ENCODE measurements at regions not wholly inside any gene's neighbourhood (a gene's known extent, or its start where the extent isn't known, plus 50 kb on each side); places are given as distances from the start of the nearest gene placed in this dataset.

- DNase-seq (no peak), FAIRE-seq (peak; percentile 3)
- Histone ChIP-seq H3K27me3 (ENCODE audit: control insufficient read depth, insufficient read depth, low read length) (peaks cover 2% of the 10 kb centered on the region), H3K27ac (ENCODE audit: low read depth in 2 of 2, low read length in 2 of 2) (peak overlapping the region in 1 of 2 donors; percentile 7), H3K4me3 (ENCODE audit: low read length in 3 of 3) (no peak overlapping the region), H3K9me3 (ENCODE audit: control insufficient read depth in 2 of 3, insufficient read depth in 1 of 3, low read length in 3 of 3) (no peaks in the 10 kb centered on the region), H3K36me3 (ENCODE audit: control insufficient read depth in 2 of 3, insufficient read depth in 3 of 3, low read length in 3 of 3) (no peaks in the 10 kb centered on the region), H3K9ac (ENCODE audit: low read length in 3 of 3) (no peak overlapping the region), H3K4me1 (ENCODE audit: control insufficient read depth in 2 of 3, insufficient read depth in 2 of 3, low read depth in 1 of 3, low read length in 3 of 3) (peaks cover 0 to 5% (median 0%) of the 10 kb centered on the region in 3 donors)
- intact Hi-C loops (cut with DNase I): no loop called here
- TF ChIP-seq CTCF (IDR thresholded peaks at IDR 0.05; ENCODE audit: borderline replicate concordance, extremely low read depth, insufficient read depth): no peak
Measured at GRCh38 chrX:13103188-13103913, 58.9 kb upstream of the FAM9C start.

- peak overlapping the region in 1 of 2 donors; percentile 53 for H3K27ac ChIP-seq (ENCODE audit: low read depth in 2 of 2, low read length in 2 of 2)
- FAIRE-seq (peak; percentile 11), DNase-seq (no peak)
- H3K36me3 ChIP-seq (ENCODE audit: control insufficient read depth in 2 of 3, insufficient read depth in 3 of 3, low read length in 3 of 3): no peaks in the 10 kb centered on the region
- peaks cover 0 to 5% (median 0%) of the 10 kb centered on the region in 3 donors for H3K4me1 ChIP-seq (ENCODE audit: control insufficient read depth in 2 of 3, insufficient read depth in 2 of 3, low read depth in 1 of 3, low read length in 3 of 3)
- H3K9ac ChIP-seq (ENCODE audit: low read length in 3 of 3): no peak overlapping the region
- no peak overlapping the region for H3K4me3 ChIP-seq (ENCODE audit: low read length in 3 of 3)
- intact Hi-C loops (cut with DNase I): no loop called here
- no peaks in the 10 kb centered on the region for H3K9me3 ChIP-seq (ENCODE audit: control insufficient read depth in 2 of 3, insufficient read depth in 1 of 3, low read length in 3 of 3)
- H3K27me3 ChIP-seq (ENCODE audit: control insufficient read depth, insufficient read depth, low read length): peaks cover 2% of the 10 kb centered on the region
- TF ChIP-seq CTCF (IDR thresholded peaks at IDR 0.05; ENCODE audit: borderline replicate concordance, extremely low read depth, insufficient read depth): no peak
Measured at GRCh38 chrX:13102636-13103035, 58.2 kb upstream of the FAM9C start.

- Histone ChIP-seq H3K27me3 (ENCODE audit: control insufficient read depth, insufficient read depth, low read length) (peaks cover 2% of the 10 kb centered on the region), H3K9me3 (ENCODE audit: control insufficient read depth in 2 of 3, insufficient read depth in 1 of 3, low read length in 3 of 3) (no peaks in the 10 kb centered on the region), H3K4me3 (ENCODE audit: low read length in 3 of 3) (no peak overlapping the region), H3K27ac (ENCODE audit: low read depth in 2 of 2, low read length in 2 of 2) (peak overlapping the region in 1 of 2 donors; percentile 53), H3K9ac (ENCODE audit: low read length in 3 of 3) (no peak overlapping the region), H3K4me1 (ENCODE audit: control insufficient read depth in 2 of 3, insufficient read depth in 2 of 3, low read depth in 1 of 3, low read length in 3 of 3) (peaks cover 0 to 5% (median 0%) of the 10 kb centered on the region in 3 donors), H3K36me3 (ENCODE audit: control insufficient read depth in 2 of 3, insufficient read depth in 3 of 3, low read length in 3 of 3) (no peaks in the 10 kb centered on the region)
- DNase-seq: peak in 2 of 5 donors; percentile 62 to 86
- intact Hi-C loops (cut with DNase I): no loop called here
- peak; percentile 98 for FAIRE-seq
- TF ChIP-seq CTCF (IDR thresholded peaks at IDR 0.05; ENCODE audit: borderline replicate concordance, extremely low read depth, insufficient read depth): no peak
Measured at GRCh38 chrX:13101441-13102139, 57.2 kb upstream of the FAM9C start.
